ENCODE measurements at regions not wholly inside any gene's neighbourhood (a gene's known extent, or its start where the extent isn't known, plus 50 kb on each side); places are given as distances from the start of the nearest gene placed in this dataset.

DNA sequence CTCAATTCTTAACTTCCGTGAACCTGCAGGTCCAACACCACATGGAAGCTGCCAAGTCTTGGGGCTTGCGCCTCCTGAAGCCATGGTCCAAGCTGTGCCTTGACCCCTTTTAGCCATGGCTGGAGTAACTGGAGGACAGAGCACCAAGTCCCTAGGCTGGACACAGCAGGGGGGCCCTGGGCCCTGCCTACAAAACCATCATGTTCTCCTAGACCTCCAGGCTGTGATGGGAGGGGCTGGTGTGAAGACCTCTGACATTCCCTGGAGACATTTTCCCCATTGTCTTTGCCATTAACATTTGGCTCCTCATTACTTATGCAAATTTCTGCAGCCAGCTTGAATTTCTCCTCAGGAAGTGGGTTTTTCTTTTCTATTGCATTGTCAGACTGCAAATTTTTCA is 570.1 kb downstream of the FSCB start:
- TF ChIP-seq FOS (IDR thresholded peaks at IDR 0.05; ENCODE audit: low read depth, low read length) = no peak
- TF ChIP-seq POLR2A (IDR thresholded peaks at IDR 0.05; ENCODE audit: low read depth, low read length) = no peak
- no peak for TF ChIP-seq CEBPB (IDR thresholded peaks at IDR 0.05; ENCODE audit: low read depth, low read length)
- TF ChIP-seq CTCF (conservative IDR thresholded peaks at IDR 0.05; ENCODE audit: low read depth, low read length) = no peak
